ENCODE measurements at regions not wholly inside any gene's neighbourhood (a gene's known extent, or its start where the extent isn't known, plus 50 kb on each side); places are given as distances from the start of the nearest gene placed in this dataset.

DNA sequence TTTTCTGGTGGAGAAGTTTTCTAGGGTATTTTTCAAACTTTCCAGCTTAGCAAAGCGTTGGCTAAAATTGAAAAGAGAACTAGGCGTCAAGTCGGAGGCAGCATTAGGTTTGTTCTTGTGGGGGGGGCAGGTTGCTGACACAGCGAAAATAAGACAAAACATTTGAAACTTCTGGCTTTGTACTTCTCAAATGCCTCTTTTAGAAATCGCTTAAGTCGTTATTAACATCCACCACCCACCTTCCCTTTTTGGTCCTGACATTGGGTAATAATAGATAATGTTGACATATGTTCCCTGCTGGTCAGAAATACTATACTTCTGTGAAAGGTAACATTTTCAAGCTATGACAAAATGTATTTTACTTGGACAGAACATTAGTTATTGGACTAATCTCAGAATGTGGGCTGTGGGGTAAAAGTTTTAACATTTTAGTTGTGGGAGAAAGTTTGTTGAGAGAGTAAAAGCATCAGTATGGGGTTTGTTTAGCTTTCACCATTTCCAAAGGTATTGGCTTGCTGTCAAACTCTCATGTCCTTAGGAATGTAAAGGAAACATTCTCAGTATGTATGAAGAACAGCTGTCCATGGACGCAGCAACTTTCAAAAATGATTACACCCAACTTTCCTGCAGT, 88.1 kb upstream of the ZEB2 start:
- Mint-ChIP-seq H3K4me3 (ENCODE audit: unreplicated experiment) (no peak overlapping the region), H3K9me3 (ENCODE audit: unreplicated experiment) (peaks cover 5% of the 10 kb centered on the region), H3K27me3 (ENCODE audit: insufficient read depth, unreplicated experiment) (no peaks in the 10 kb centered on the region), H3K27ac (ENCODE audit: low read depth, unreplicated experiment) (peak overlapping the region; percentile 21), H3K4me1 (ENCODE audit: insufficient read depth, unreplicated experiment) (peaks cover 16% of the 10 kb centered on the region), H3K36me3 (ENCODE audit: insufficient read depth, unreplicated experiment) (no peaks in the 10 kb centered on the region)
- intact Hi-C loops (cut with micrococcal nuclease) = no loop called here
- TF ChIP-seq, protein P1, sequence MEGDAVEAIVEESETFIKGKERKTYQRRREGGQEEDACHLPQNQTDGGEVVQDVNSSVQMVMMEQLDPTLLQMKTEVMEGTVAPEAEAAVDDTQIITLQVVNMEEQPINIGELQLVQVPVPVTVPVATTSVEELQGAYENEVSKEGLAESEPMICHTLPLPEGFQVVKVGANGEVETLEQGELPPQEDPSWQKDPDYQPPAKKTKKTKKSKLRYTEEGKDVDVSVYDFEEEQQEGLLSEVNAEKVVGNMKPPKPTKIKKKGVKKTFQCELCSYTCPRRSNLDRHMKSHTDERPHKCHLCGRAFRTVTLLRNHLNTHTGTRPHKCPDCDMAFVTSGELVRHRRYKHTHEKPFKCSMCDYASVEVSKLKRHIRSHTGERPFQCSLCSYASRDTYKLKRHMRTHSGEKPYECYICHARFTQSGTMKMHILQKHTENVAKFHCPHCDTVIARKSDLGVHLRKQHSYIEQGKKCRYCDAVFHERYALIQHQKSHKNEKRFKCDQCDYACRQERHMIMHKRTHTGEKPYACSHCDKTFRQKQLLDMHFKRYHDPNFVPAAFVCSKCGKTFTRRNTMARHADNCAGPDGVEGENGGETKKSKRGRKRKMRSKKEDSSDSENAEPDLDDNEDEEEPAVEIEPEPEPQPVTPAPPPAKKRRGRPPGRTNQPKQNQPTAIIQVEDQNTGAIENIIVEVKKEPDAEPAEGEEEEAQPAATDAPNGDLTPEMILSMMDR (IDR thresholded peaks at IDR 0.05; ENCODE audit: unreplicated experiment) = no peak
- DNase-seq (ENCODE audit: unreplicated experiment) = peak; percentile 29
- ChIA-PET POLR2A (interaction anchor here (0.9 to 1.2 kb wide), 4 partner anchors 11 to 52 kb away, joined by 3 to 4 read pairs (median 4); no protein-coding TSS in a partner anchor), CTCF (interaction anchor here (0.5 to 0.7 kb wide), 5 partner anchors 12 to 1096 kb away, joined by 3 to 4 read pairs (median 3); no protein-coding TSS in a partner anchor)
- BruUV-seq (replicated peaks) = no TSS peak

DNA sequence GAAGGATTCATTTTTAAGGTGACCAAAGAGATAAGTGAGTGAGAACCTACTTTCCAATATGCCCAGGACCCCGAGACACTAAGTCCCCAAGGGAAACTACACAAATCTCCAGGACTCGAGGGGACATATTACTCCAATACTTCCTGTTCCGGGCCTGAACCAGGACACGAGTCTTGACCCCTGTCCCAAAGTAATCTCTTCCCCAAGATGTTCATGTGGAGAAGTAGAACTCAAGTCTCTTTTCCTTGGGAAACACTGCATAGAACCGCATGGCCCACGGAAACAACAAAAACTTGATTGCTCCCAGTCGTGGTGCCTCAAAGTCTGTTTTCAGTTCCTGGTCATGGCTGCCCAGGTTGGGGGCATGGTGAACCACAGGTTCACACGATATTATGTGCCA, 87.2 kb upstream of the ZEB2 start:
- peaks cover 5% of the 10 kb centered on the region for H3K9me3 Mint-ChIP-seq (ENCODE audit: unreplicated experiment)
- ChIA-PET POLR2A (no interaction called here), CTCF (interaction anchor here (0.5 kb wide), 1 partner anchor 212 kb away, joined by 3 read pairs; no protein-coding TSS in a partner anchor)
- TF ChIP-seq, protein P1 (IDR thresholded peaks at IDR 0.05; ENCODE audit: unreplicated experiment) = no peak
- H3K27me3 Mint-ChIP-seq (ENCODE audit: insufficient read depth, unreplicated experiment) = no peaks in the 10 kb centered on the region
- no peak for DNase-seq (ENCODE audit: unreplicated experiment)
- peaks cover 10% of the 10 kb centered on the region for H3K4me1 Mint-ChIP-seq (ENCODE audit: insufficient read depth, unreplicated experiment)
- no peak overlapping the region for H3K27ac Mint-ChIP-seq (ENCODE audit: low read depth, unreplicated experiment)
- no peaks in the 10 kb centered on the region for H3K36me3 Mint-ChIP-seq (ENCODE audit: insufficient read depth, unreplicated experiment)
- H3K4me3 Mint-ChIP-seq (ENCODE audit: unreplicated experiment) = no peak overlapping the region
- intact Hi-C loops (cut with micrococcal nuclease) = no loop called here
- BruUV-seq (replicated peaks) = no TSS peak

DNA sequence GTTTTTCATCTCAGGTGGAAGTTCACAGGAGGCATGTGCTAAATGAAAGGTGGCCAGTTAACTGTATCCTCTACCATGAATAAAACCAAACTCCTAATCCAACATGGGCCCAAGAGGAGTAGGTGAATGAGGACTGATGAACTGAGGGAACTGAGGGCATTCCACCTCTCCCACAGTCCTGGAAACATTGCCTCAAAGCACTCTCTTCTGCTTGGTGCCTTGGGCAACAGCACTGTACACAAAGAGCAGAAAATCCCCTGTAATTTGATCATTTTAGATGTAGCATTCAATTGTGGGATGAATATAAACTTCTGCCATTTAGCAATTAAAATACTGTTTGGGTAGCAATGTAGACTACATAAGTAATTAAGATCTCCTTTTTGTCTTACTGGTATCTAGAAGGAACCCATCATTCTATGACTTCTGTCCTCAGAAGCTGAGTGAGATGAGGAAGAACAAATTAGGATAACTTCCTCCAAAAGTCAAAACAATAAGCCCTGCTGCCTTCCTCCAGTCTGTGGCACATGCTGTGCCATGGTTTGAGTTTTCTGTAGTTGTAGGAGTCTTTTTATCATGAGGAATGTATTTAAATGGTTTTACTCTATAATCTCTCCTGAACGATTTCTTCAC, 86.7 kb upstream of the ZEB2 start:
- intact Hi-C loops (cut with micrococcal nuclease) = no loop called here
- H3K27ac Mint-ChIP-seq (ENCODE audit: low read depth, unreplicated experiment) = no peak overlapping the region

More for the DNA sequence above, 86.7 kb upstream of the ZEB2 start:
- TF ChIP-seq, protein P1 (IDR thresholded peaks at IDR 0.05; ENCODE audit: unreplicated experiment) = no peak
- H3K4me3 Mint-ChIP-seq (ENCODE audit: unreplicated experiment) = no peak overlapping the region
- no peak for DNase-seq (ENCODE audit: unreplicated experiment)
- ChIA-PET POLR2A (no interaction called here), CTCF (interaction anchor here (0.5 kb wide), 1 partner anchor 213 kb away, joined by 3 read pairs; no protein-coding TSS in a partner anchor)
- peaks cover 5% of the 10 kb centered on the region for H3K9me3 Mint-ChIP-seq (ENCODE audit: unreplicated experiment)
- BruUV-seq (replicated peaks) = no TSS peak
- H3K27me3 Mint-ChIP-seq (ENCODE audit: insufficient read depth, unreplicated experiment) = no peaks in the 10 kb centered on the region
- no peaks in the 10 kb centered on the region for H3K36me3 Mint-ChIP-seq (ENCODE audit: insufficient read depth, unreplicated experiment)
- peaks cover 10% of the 10 kb centered on the region for H3K4me1 Mint-ChIP-seq (ENCODE audit: insufficient read depth, unreplicated experiment)

All from MCF 10A (cell line).